CD4-positive, alpha-beta T cell (primary cell): ENCODE measurements at regions not wholly inside any gene's neighbourhood (a gene's known extent, or its start where the extent isn't known, plus 50 kb on each side); places are given as distances from the start of the nearest gene placed in this dataset.

ENCODE experiments used
- ATAC-seq: fragments of 200-7000 bp; cut with Tn5 transposase; one replicate; pipeline ENCODE4 v1.10.0; 2022; ENCODE audit warnings: mild to moderate bottlenecking; ENCODE audit not compliant: poor library complexity
- CTCF ChIA-PET: fragments of 350-600 bp; sonication (Branson Sonifier 250); formaldehyde crosslinking; loops from one replicate; lab custom pipeline; 2021; ENCODE audit warnings: antibody characterized with exemption, inconsistent platforms; lab: Charles Lee
- POLR2A ChIA-PET: fragments of 350-600 bp; sonication (Branson Sonifier 250); formaldehyde crosslinking; loops from one replicate; lab custom pipeline; 2021; ENCODE audit warnings: antibody characterized with exemption, inconsistent platforms; lab: Charles Lee
- DNase-seq, 14 experiments: peaks; one replicate each; pipeline ENCODE4 v3.0.0-alpha.2; 2013 to 2020; ENCODE audit warnings: mixed read lengths in 2 of 14
- H3K27ac ChIP-seq, 2 donors: one replicate each; pipeline versions ENCODE4 v1.5.1 to v1.7.0; 2013; ENCODE audit warnings: low read length in 2 of 2, low read depth in 1 of 2, mild to moderate bottlenecking in 1 of 2
- H3K27me3 ChIP-seq, 2 experiments: 1 replicate in 1 of 2; 2 replicates in 1 of 2; pipeline versions ENCODE4 v1.6.1 to v1.7.0; 2013; ENCODE audit warnings: low read length in 2 of 2, control low read depth in 1 of 2, mild to moderate bottlenecking in 1 of 2, moderate library complexity in 1 of 2; ENCODE audit not compliant: insufficient read depth in 2 of 2, control insufficient read depth in 1 of 2
- H3K36me3 ChIP-seq: one replicate; pipeline ENCODE4 v1.6.1; 2013; ENCODE audit warnings: low read length, control low read depth; ENCODE audit not compliant: insufficient read depth
- H3K4me1 ChIP-seq: one replicate; pipeline ENCODE4 v1.6.1; 2013; ENCODE audit warnings: low read length, control low read depth; ENCODE audit not compliant: insufficient read depth
- H3K4me3 ChIP-seq: one replicate; pipeline ENCODE4 v1.5.1; 2013; ENCODE audit warnings: mild to moderate bottlenecking, low read length, moderate library complexity
- H3K9me3 ChIP-seq, 2 experiments: 1 replicate in 1 of 2; 2 replicates in 1 of 2; pipeline versions ENCODE4 v1.6.1 to v1.7.0; 2013; ENCODE audit warnings: low read length in 2 of 2, mild to moderate bottlenecking in 2 of 2, control low read depth in 1 of 2, moderate library complexity in 1 of 2; ENCODE audit not compliant: control insufficient read depth in 1 of 2, insufficient read depth in 1 of 2
- H3K27ac Mint-ChIP-seq: one replicate; pipeline ENCODE4 v1.8.0; 2020; ENCODE audit warnings: mixed read lengths
- H3K27me3 Mint-ChIP-seq: one replicate; pipeline ENCODE4 v1.8.0; 2021; ENCODE audit warnings: mixed read lengths
- H3K36me3 Mint-ChIP-seq: one replicate; pipeline ENCODE4 v1.8.0; 2021; ENCODE audit warnings: low read depth, mixed read lengths
- H3K4me1 Mint-ChIP-seq: one replicate; pipeline ENCODE4 v1.8.0; 2021; ENCODE audit warnings: low read depth, mixed read lengths
- H3K4me3 Mint-ChIP-seq: one replicate; pipeline ENCODE4 v1.8.0; 2020; ENCODE audit warnings: mild to moderate bottlenecking, mixed read lengths
- H3K9me3 Mint-ChIP-seq: one replicate; pipeline ENCODE4 v1.8.0; 2020; ENCODE audit warnings: mixed read lengths
- intact Hi-C, 2 experiments: fragments of 100-400 bp; cut with DNase I in 1 of 2; cut with micrococcal nuclease in 1 of 2; formaldehyde crosslinking; loops; one replicate each; pipeline versions ENCODE4 v1.15.1 to v1.9.0; 2023 to 2025; cut with DNase I, micrococcal nuclease
- TF ChIP-seq, protein P1 (sequence below): fragments of 200-600 bp; IDR thresholded peaks from one replicate; pipeline ENCODE4 v1.8.0; 2022; ENCODE audit warnings: antibody characterized with exemption, mild to moderate bottlenecking

DNA sequence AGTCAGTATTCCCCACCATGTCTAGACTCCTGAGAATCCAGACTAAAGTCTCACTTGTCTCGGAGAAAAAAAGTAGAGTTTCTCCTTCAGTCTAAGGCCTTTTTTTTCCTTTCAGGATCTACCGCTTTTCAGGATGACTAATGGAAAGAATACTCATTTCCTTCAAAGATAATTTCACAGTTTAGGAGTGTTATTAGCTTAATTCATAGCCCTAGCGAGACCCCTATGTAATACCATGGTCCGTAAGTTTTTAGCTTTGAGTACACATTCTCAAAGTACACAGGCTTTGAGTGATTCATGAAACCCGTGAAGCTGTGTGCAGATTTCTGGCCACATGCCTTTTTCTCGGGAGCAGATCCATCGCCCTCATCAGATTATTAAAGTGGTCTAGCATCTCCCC, 133.1 kb downstream of the SOX4 start:
- POLR2A ChIA-PET: no interaction called here
- H3K4me1 Mint-ChIP-seq: peaks cover 8% of the 10 kb centered on the region
- no peaks in the 10 kb centered on the region for H3K4me1 ChIP-seq

DNA sequence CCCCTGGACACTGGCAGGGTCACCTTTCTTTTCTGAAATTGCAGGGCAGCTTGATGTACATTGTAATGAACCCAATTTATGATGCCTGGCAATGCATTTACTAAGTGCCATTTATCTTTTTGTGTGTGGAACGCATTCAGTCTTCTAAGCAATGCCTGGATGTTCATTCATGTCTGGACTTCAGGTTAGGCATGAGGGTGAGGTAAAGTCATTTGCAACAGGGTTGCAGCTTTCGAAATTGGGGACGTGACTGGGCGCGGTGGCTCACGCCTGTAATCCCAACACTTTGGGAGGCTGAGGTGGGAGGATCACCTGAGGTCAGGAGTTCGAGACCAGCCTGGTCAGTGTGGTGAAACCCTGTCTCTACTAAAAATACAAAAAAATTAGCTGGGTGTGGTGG, 134.6 kb downstream of the SOX4 start:
- ChIA-PET POLR2A (no interaction called here), CTCF (no interaction called here)
- Histone ChIP-seq H3K4me1 (no peaks in the 10 kb centered on the region), H3K4me3 (no peak overlapping the region), H3K9me3 (no peaks in the 10 kb centered on the region), H3K27ac (no peak overlapping the region), H3K36me3 (no peaks in the 10 kb centered on the region), H3K27me3 (no peaks in the 10 kb centered on the region)
- Mint-ChIP-seq H3K36me3 (no peaks in the 10 kb centered on the region), H3K4me1 (no peaks in the 10 kb centered on the region), H3K9me3 (no peaks in the 10 kb centered on the region), H3K4me3 (no peak overlapping the region), H3K27me3 (no peaks in the 10 kb centered on the region), H3K27ac (no peak overlapping the region)
- ATAC-seq: no peak
- TF ChIP-seq, protein P1, sequence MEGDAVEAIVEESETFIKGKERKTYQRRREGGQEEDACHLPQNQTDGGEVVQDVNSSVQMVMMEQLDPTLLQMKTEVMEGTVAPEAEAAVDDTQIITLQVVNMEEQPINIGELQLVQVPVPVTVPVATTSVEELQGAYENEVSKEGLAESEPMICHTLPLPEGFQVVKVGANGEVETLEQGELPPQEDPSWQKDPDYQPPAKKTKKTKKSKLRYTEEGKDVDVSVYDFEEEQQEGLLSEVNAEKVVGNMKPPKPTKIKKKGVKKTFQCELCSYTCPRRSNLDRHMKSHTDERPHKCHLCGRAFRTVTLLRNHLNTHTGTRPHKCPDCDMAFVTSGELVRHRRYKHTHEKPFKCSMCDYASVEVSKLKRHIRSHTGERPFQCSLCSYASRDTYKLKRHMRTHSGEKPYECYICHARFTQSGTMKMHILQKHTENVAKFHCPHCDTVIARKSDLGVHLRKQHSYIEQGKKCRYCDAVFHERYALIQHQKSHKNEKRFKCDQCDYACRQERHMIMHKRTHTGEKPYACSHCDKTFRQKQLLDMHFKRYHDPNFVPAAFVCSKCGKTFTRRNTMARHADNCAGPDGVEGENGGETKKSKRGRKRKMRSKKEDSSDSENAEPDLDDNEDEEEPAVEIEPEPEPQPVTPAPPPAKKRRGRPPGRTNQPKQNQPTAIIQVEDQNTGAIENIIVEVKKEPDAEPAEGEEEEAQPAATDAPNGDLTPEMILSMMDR: no peak
- no peak for DNase-seq
- intact Hi-C loops: no loop called here

More for the DNA sequence above, 133.1 kb downstream of the SOX4 start:
- TF ChIP-seq, protein P1: no peak
- no peak overlapping the region for H3K27ac Mint-ChIP-seq
- intact Hi-C loops: no loop called here
- H3K9me3 Mint-ChIP-seq: no peaks in the 10 kb centered on the region
- no peaks in the 10 kb centered on the region for H3K36me3 Mint-ChIP-seq
- ATAC-seq (no peak), DNase-seq (no peak)
- CTCF ChIA-PET: no interaction called here
- no peak overlapping the region for H3K4me3 Mint-ChIP-seq
- Histone ChIP-seq H3K27me3 (no peaks in the 10 kb centered on the region), H3K4me3 (no peak overlapping the region), H3K9me3 (no peaks in the 10 kb centered on the region), H3K27ac (no peak overlapping the region), H3K36me3 (no peaks in the 10 kb centered on the region)
- H3K27me3 Mint-ChIP-seq: no peaks in the 10 kb centered on the region

DNA sequence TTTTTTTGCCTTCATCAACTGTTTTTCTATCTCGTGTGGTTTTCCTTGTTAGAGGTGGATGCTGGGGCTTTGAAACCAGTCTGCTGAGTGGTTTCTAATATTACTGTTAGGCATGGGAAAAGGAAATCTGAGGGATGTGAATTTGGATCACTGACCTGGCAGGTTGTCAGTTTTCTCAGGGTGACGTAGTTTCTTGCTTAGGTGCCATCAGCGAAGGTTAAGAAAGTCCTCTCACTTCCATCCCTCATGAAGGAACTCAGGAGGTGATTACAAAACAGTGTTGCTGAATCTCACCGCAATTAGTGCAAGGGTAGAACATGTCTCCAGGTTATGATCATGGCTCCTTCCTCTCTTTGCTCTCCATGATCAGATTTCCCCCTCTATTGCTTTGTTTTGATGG, 135.9 kb downstream of the SOX4 start:
- H3K4me1 Mint-ChIP-seq: no peaks in the 10 kb centered on the region
- no peaks in the 10 kb centered on the region for H3K27me3 Mint-ChIP-seq
- Histone ChIP-seq H3K36me3 (no peaks in the 10 kb centered on the region), H3K27ac (no peak overlapping the region), H3K9me3 (no peaks in the 10 kb centered on the region), H3K4me3 (no peak overlapping the region), H3K27me3 (no peaks in the 10 kb centered on the region), H3K4me1 (no peaks in the 10 kb centered on the region)
- intact Hi-C loops: no loop called here
- ATAC-seq (no peak), DNase-seq (no peak)
- no peaks in the 10 kb centered on the region for H3K9me3 Mint-ChIP-seq
- no peak overlapping the region for H3K27ac Mint-ChIP-seq
- CTCF ChIA-PET: no interaction called here
- POLR2A ChIA-PET: no interaction called here
- H3K36me3 Mint-ChIP-seq: no peaks in the 10 kb centered on the region
- TF ChIP-seq, protein P1: no peak
- H3K4me3 Mint-ChIP-seq: no peak overlapping the region
